ENCODE measurements at regions not wholly inside any gene's neighbourhood (a gene's known extent, or its start where the extent isn't known, plus 50 kb on each side); places are given as distances from the start of the nearest gene placed in this dataset.

DNA sequence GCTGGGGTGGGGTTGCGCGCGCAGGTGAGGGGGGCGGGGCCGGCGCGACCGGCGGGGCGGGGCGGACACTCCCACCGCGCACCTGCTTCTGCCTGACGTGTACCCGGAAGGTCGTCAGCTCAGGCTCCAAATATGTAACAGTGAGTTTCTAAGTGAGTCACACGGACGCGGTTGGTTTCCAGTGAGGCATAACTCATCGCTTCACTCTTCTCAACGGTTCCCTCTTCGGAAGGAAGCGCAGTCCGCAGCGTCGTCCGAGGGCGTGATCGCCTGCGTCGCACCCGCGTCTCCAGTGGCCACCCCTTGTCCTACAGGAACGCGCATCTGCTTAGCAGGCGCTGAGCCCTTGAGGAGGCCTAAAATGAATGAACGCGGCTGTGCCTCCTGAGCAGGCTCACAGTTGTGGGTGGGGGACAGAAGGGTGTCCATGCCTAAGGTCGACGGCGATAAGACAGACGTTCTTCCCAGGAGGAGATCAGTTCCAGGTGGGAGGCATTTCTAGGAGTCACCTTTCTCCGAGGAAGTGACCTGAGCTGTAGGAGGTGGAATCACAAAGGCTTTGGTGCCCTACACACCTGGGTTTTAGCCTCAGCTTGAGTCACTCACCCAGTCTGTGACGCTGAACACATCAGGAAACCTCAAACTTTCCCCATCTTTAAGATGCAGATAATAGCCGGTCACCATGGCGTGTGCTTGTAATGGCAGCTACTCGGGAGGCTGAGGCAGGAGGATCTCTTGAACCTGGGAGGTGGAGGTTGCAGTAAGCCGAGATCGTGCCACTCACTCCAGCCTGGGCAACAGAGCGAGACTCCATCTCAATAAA, 50.9 kb upstream of the EZR start:
- peak; percentile 91 for DNase-seq
- Histone ChIP-seq H3K9me3 (no peaks in the 10 kb centered on the region), H3K4me1 (peaks cover 0 to 15% (median 2%) of the 10 kb centered on the region in 4 donors), H3K27ac (peak overlapping the region; percentile 76 to 84 (median 78)), H3K36me3 (no peaks in the 10 kb centered on the region), H3K4me3 (peak overlapping the region; percentile 25 to 51 (median 46)), H3K27me3 (no peaks in the 10 kb centered on the region)
- WGBS, 2 donors, result 13 to 15% methylated on average over 50 of the region's 50 CpGs
- intact Hi-C loops (cut with DNase I), result loop anchor here (1.0 to 5.0 kb wide), 2 partner anchors 52 to 163 kb away; no protein-coding TSS in a partner anchor
- TF ChIP-seq POLR2AphosphoS5 (IDR thresholded peaks at IDR 0.05) (peak; percentile 40 to 73 (median 58)), EP300 (IDR thresholded peaks at IDR 0.05) (no peak)

DNA sequence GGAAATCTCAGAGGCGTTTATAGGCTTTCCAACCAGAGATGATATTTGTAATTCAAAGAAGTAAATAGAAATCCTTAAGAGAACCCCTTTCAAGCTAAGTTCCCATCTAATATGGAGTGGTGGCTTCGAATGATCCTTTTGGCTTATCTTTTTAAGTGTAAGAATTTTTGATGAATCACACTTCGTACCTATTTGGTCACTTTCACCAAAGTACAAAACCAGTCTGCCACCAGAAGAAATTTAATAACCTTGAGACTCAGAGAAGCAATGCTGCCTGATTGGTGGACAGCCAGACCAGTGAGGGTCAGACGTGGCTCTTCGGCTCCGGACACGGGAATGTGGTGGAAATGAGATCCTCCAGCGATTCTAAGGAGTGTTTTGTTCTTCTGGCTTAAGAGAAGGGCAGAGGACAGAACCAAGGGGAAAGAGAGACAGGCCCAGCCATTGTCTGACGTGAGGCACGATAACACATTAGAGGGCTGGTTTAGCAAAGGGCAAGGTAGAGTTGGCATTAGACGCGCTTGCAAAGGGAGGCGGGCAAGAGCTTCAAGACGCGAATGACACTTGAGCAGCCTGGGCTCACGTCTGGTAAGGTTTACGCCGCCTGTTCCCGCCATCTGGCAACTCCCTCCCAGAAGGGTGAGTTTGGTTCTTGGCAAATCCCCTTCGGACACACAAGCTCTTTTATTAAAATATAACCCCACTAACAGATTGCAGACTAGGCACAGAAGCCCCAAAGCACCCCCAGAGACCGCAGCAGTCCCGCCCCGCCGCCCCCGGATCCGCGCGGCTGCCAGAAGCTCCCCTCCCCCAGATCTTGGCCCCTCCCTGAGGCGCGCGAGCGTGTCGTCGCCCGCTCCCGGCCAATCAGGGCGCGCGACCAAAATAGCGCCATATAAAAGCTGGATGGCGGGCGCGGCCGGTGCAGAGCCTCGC, 50.0 kb upstream of the EZR start:
- 14% methylated on average over 45 of the region's 45 CpGs for WGBS, 2 donors
- DNase-seq, result no peak

More for the DNA sequence above, 50.0 kb upstream of the EZR start:
- Histone ChIP-seq H3K27me3 (no peaks in the 10 kb centered on the region), H3K9me3 (no peaks in the 10 kb centered on the region), H3K27ac (peak overlapping the region; percentile 76 to 84 (median 78)), H3K36me3 (no peaks in the 10 kb centered on the region), H3K4me1 (peaks cover 0 to 15% (median 2%) of the 10 kb centered on the region in 4 donors), H3K4me3 (peak overlapping the region; percentile 25 to 51 (median 46))
- intact Hi-C loops (cut with DNase I), result loop anchor here (1.0 to 5.0 kb wide), 2 partner anchors 51 to 162 kb away; no protein-coding TSS in a partner anchor
- TF ChIP-seq EP300 (IDR thresholded peaks at IDR 0.05) (no peak), POLR2AphosphoS5 (IDR thresholded peaks at IDR 0.05) (peak; percentile 15 to 53 (median 48)), POLR2A (IDR thresholded peaks at IDR 0.05) (peak; percentile 20 to 70)
